HG02943 (cell line): ENCODE measurements at regions not wholly inside any gene's neighbourhood (a gene's known extent, or its start where the extent isn't known, plus 50 kb on each side); places are given as distances from the start of the nearest gene placed in this dataset.

Experiments used
- ATAC-seq: cut with Tn5 transposase; IDR thresholded peaks from one replicate; pipeline ENCODE4 v1.9.1; 2021; ENCODE audit warnings: mild to moderate bottlenecking, low read depth, moderate library complexity; ENCODE audit not compliant: unreplicated experiment

DNA sequence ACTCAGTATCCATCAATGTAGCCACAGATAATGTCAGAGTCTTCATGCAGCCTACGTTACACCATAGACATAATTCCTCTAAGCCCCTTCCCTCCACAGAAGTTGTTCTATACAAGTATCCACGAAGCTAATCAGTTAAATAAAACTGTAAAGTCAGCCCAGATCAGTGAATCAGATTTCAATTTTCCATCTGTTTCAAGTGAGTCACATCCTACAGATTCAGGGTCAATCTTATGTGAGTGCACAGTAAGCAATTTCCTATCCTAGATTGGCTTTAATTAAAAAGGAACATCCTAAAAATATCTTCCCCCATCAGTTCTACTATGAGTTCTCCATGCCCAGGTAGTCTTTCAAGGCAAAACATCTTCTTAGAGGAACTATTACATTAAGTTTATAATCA, 402.5 kb downstream of the EFNA5 start:
- no peak for ATAC-seq

DNA sequence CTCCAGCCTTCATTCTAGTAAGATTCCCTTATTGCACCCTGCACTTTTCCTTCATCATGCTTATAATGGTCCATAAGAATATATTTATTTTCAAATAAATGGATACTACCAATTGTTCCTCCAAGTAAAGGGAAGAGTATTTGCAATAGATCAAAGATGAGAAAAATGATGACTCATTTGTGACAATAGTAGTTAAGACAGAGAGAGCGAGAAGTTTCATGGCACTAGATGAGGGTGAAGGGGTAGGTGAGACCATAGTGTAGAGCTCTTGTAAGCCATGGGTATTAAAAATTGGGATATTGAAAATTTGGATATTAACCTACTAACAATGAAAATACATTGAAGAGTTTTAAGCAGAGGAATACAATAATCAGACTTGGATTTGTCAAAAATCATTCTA, 404.6 kb downstream of the EFNA5 start:
- ATAC-seq, result no peak

DNA sequence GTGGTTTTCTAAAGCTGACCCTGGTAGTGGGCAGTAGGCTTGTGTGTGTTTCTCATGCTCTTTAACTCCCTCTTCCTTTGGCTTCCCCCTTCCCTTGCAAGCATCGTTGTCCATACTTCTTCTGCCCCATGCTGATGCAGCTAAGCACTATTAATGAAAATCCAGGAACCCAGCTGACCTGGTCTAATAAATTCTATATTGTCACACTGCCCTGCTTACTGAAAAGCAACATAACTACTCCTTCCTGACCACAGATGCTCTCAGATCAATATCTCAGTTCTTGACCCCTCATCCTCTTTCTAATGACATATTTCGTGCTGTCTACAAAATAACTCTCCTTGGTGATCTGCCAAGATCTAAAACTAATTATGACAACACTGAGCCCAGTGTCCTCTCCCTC, 405.5 kb downstream of the EFNA5 start:
- no peak for ATAC-seq

DNA sequence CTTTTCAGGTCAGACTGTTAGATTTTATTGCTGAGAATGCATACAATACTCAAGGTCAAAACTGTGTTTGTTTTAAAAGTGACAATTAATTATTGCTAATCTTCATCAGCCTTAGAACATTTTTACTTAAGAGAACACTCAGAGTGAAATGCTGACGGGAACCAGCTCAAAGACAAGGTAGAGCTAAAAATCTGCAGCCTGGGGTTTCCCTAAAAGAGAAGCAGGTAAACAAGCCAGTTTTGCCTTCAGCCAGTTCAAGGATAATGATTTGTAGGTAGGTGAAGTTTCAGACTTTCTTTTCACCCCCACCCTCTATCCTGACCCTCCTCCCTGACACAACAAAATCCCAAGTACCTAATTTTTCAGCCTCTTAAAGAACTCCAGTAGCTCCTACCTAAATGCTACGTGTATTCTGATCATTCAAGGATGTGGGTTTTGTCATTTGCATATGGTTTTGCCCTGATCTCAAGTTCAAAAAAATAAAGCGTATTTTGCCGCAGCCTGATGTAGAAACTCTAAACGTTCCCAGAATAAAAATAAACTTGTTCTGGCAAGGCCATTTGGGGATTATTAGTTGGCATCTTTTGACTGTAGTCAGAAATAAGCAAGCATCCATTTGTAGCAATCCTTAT, 407.2 kb downstream of the EFNA5 start:
- ATAC-seq, result peak; percentile 84

DNA sequence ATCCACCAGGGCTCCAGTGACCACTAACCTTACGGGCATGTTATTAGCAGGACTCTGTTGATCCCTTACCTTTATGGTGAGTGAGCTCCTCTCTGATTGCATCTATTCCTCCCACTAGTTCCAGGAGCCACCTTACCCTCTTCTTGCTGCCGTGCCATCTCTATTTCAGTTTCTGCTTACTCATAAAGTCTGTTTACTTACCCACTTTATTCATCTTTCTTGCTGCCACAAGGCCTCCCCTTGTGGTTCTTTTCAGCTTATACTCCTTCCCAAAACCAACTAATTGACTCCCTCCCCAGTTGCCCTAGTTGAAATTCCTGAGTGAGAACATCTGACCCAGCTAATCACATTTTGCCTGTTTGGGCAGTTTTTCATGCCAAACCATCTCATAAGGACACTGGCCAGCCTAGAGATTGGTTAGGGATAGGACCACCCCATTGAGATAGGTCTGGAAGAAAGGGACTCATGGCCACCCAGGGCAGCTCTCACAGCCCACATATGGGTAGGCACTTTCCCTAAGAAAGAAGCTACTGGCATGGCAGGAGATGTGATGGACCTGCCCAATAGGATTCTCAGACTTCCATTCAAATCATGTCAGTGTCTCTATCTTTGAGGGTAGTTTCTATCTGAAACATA, 412.7 kb downstream of the EFNA5 start:
- peak; percentile 66 for ATAC-seq

DNA sequence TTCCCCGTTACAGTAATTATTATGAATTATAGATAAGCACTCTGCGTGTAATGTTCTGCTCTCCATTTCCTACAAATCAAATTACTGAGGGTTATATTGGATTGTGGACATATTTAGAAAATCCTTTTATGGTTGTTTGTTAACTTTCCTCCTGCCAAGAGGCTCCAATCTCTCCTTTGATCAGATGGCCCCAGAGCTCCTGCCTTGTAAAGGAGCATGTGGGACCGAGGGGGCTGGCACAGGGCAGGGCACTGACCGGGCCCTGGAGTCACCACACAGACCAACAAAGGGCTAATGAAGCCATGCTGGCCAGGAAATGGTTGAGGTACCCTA, 415.9 kb downstream of the EFNA5 start:
- no peak for ATAC-seq

DNA sequence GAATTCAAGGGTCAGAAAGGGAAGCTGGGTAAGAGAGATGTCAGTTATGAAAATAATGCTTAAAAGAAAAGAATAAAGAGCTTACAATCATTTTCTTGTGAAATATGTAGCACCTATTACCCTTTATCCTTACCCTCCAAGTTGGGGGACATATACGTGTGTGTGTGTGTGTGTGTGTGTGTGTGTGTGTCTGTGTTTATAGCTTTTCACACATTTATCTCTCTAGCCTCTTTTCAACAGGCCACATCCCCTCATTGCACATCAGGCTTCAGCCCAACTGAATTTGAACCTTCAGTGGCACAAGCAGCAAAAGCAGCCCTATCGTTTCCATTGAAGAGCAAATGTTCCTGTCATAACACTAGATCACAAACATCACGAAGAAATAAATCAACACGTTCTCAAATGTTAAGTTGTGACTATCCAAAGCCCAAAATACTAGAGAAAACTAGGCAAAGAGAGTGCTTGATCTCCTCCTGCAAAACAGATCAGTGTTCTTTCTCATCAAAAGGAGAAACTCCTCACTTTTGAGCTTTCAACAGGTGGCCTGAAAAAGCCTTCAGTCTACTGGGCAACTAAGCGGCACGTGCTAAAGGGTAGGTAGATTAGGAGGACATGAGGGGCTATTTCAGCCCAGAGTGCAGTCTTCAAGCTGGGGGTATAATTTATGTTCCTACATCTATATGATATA, 416.4 kb downstream of the EFNA5 start:
- ATAC-seq, result no peak

DNA sequence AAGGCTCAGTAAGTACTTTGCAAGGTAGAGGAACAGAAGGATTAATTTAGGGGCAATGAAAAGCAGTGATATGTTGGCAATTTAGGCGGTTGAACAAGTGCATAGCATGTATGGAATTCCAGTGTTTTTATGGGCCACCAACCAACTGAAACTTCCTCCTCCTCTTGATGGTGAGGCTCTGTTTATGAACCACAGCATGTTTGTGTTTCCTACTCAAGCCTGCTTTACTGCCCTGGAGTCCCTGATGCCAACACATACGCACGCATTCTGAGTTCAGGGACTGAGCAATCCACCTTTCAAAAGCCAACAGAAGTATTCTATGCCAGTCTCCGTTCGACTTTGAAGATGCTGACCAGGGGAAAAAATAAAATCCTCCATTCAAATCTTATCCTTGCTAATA, 417.5 kb downstream of the EFNA5 start:
- no peak for ATAC-seq

DNA sequence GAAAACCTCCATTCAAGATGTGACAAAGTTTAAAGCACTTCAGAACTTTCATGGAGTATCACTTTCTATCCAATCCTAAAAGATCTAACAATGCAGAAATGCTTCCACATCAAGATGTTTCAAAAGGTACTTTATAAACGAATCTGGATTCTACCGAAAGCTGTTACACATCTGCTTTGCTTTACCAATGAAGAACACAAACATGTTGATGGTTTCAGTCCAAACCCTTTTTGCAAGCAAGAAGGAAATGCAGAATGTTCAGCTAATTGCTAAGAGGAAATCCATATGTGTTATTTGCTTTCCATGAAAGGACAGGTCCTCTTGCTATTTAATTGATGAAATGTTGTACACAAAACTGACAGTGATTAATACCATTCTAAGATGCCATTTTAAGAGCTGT, 419.6 kb downstream of the EFNA5 start:
- no peak for ATAC-seq

DNA sequence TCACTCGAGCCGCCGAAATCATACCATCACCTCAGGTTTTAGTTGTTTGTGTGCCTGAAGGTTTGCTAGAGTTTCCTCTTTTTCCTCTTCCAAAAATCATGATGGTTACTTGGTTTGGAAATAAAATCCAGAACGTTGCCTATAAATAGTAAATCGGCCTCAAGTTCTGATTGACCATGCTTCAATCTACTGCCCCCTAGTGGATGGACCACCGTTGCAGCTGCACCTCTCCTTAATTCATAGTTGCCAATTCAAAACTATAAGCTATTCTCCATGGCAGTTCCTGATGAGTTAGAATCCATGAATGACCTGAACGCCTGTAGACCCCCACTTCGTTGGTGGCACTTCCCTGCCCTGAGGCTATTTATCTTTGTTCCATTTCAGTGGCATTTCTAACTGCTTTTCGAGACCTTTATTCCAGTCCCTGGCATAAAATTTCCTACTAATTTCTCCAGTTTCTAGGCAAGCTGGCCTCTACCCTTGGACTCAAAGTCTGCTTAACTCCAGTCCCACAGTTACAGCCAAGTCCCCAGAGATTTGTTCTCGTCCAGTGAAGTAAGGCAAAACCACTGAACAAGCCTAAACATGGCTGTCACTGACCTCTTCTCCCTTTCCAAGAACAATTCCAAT, 422.6 kb downstream of the EFNA5 start:
- ATAC-seq, result no peak

DNA sequence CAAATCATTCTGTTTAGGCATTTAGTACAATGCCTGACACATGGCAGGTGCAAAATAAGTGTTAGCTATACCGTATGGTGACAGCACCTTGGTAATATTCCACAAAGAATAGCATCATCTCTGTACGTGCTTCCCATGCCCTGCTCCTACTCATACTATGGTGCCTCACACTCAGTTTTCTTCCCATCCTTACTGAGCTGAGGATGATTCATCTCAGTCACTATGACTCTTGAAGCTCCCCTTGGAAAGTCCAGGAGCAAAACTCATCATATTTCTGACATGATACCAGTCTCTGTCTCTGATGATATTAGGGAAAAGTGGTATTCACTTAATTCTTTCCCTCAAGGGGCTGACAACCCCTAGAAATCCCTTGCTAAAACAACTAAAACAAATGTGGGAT, 423.3 kb downstream of the EFNA5 start:
- no peak for ATAC-seq

DNA sequence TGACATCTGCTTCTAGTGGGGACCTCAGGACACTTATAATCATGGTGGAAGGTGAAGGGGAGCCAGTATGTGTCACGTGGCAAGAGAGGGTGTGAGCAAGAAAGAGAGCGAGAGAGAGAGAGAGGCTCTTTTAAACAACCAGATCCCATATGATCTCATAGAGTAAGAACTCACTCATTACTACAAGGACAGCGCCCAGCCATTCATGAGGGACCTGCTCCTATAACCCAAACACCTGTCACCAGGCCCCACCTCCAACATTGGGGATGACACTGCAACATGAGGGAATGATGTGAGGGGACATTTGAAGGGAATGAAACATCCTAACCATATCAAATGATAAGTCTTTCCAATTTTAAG, 427.5 kb downstream of the EFNA5 start:
- no peak for ATAC-seq

DNA sequence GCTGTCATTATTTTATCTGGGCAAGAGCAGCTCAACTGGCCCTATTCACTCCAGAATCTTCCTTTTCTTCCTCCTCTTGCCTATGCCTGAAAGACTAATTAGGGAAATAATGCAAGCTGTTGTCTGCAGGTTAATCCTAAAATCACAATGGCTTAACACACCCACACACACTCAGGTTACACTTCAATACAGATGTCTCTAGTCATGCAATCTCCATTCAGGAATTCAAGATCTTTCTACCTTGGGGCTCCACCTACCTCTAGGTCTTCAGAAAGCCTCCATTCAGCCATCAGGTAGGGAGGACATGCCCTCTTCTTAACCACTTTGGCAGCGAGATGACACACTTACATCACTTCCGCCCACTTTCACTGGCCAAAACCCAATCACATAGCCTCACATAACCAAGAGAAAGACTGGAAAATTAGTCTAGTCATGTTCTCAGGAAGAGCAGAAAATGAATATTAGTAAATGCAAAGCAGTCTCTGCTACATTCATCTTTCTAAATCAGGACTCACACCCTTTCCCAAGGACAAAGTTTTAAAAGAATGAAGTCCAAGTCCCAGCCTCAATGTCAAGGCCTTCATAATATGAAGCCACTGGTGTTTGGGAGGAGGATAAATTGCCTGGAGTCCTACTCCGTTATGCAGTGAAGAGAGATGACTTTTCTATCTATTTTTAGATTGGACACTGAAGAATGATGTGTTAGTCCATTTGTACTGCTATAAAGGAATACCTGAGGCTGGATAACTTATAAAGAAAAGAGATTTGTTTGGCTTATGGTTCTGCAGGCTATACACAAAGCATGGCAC, 428.1 kb downstream of the EFNA5 start:
- ATAC-seq, result no peak

DNA sequence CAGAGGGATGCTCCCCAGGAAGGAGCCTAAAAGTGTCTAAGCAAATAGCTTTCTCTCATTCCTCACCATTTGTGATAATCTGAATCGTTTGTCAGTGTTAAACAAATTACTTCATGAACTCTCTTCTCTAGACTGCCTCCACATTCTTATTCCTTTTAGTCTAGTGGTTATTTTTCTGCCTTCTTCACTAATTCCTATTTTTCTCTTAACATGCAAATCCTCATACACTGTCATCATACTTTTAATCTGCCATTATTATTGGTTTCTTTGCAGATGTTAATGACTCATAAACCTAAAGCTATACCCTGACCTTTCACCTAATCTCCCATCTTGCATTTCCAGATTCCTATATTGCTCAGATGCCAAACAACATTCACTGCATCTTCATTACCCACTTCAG, 428.9 kb downstream of the EFNA5 start:
- no peak for ATAC-seq

DNA sequence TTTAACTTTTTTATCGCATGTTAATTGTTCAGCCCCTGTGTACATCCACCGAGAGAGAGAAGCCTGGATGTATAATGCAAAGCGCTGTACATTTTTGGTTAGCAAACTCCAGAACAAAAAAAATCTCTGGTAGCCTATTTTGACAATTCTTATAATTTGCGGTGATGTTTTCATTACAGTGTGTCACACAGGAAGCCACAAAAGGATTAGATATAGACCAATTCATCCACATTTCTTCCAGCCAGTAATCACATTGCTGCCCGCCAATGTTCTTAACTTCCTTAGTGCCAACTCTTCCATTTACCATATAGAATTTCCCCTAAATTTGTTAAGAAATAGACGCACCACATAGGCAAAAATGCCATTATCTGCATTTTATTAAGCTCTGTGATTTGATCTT, 435.6 kb downstream of the EFNA5 start:
- ATAC-seq, result no peak

DNA sequence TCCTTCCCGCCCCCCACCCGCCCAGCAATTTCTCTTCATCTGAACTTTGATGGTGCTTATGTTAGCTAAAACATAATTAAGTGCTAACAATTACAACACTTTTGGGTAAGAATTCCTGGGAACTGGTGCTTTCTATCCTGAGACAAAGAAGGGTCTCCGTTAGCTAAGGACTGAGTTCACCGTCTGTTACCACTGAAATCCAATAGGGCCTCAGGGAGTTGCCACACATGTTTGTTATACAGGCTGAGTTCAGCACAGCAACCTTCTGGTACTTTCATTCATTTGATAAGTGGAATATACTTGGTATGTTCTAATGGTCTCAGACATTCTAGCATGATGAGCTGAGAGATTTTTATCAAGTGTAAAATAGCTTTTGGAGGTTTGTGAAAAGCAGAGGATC, 437.9 kb downstream of the EFNA5 start:
- ATAC-seq, result no peak

DNA sequence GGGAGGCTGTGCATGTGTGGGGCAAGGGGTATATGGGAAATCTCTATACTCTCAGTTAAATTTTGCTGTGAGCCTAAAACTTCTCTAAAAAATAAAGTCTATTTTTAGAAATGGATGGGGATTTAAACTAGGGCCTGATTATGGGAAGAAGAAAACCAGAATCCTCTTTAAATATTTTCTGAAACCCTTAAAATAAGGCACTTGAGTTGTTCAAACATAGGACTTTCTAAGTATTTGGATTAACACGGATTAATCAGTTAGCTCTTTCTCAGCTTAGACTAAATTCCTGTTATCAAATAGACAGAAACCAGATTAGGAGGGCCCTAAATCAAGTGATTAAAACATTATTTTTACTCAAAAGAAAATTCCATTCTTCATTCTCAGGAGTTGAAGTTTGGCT, 438.4 kb downstream of the EFNA5 start:
- no peak for ATAC-seq

DNA sequence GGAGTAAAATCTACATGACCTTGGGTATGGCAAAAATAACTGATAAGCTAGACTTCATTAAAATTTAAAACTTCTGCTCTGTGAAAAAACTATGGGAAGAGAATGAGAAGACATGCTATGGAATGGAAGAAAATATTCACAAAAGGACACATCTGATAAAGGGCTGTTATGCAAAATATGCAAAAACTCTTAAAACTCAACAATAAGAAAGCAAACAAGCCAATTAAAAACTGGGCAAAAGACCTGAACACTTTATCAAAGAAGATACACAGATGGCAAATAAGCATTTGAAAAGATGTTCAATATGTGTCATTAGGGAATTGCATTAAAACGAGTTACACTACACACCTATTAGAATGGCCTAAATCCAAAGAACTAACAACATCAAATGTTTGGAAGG, 439.5 kb downstream of the EFNA5 start:
- no peak for ATAC-seq

DNA sequence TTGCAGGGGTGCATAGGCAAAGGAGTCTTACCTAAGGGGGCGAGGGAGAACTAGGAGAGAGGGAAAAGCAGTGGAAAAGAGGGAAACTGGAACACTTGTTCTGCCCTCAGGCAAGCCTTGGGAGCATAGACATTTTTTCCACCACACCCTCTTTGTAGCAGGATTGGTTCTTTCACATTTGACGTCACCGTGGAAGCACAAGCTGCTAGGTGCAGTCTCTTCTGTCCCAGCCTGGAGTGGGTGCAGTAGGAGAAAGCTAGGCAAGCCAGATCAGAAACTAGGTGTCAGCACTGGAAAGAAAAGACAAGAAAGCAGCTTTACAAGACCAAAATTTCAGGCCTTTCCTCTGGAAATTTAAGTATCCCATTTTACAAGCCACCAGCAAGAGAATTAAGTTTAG, 440.4 kb downstream of the EFNA5 start:
- ATAC-seq, result no peak

DNA sequence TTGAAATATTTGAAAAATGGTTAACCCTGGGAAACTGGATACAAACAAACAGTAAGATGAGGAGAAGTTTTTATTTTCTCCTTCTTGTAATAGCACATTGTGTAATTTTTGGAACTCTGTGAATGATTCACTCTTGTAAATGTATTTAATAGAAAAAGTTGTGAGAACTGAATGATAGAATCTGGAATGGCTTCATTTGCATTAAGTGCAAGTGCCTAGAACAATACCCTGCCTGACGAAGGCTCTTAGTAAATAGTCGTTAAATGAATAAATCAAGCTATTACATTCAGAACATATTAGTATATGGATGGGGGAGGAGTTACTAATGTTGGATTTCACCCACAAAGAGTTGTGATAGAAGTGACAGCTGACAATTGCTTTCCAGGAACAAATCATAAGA, 442.5 kb downstream of the EFNA5 start:
- ATAC-seq, result no peak

DNA sequence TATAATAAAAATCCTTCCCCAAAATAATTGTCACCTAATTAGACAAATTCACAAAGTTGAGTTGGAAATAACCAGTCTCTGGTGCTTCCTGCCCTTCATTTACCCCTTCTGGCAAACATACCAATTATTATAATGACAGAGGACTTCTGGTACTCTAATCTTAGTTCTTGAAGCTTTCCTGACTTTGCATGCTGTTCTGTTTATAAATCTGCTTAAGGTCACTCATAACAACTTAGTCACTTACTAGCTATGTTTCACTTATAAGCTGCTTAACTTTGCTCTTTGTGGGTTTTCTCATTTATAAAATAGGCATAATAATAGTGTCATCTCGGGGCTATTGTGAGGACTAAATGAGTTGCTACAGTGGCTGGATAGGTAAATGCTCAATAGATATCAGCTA, 446.5 kb downstream of the EFNA5 start:
- no peak for ATAC-seq
